NCI-H774 (cell line): ENCODE measurements at regions not wholly inside any gene's neighbourhood (a gene's known extent, or its start where the extent isn't known, plus 50 kb on each side); places are given as distances from the start of the nearest gene placed in this dataset.
"Not testable (repeated sequence)": the region's sequence is repeated elsewhere in the genome, so short reads cannot be mapped to it uniquely, and the experiment has no call there.

Experiments used
- DNase-seq: peaks from one replicate; lab custom pipeline; 2025; lab: John Stamatoyannopoulos, UW

- DNase-seq: no peak
These were observed 366.6 kb upstream of the RPS23 start for GRCh38 chr5:82644766-82645165.

GRCh38 chr5:82644229-82644628, 366.1 kb upstream of the RPS23 start:
- DNase-seq: no peak

- no peak for DNase-seq
These were observed 364.2 kb upstream of the RPS23 start for GRCh38 chr5:82642313-82642712.

GRCh38 chr5:82641331-82642003, 363.3 kb upstream of the RPS23 start:
- peak; percentile 88 for DNase-seq

- DNase-seq: no peak
These were observed 362.8 kb upstream of the RPS23 start for GRCh38 chr5:82640916-82641315.

- DNase-seq: no peak
These were observed 361.4 kb upstream of the RPS23 start for GRCh38 chr5:82639393-82640144.

- no peak for DNase-seq
These were observed 358.4 kb upstream of the RPS23 start for GRCh38 chr5:82636591-82636990.

DNA sequence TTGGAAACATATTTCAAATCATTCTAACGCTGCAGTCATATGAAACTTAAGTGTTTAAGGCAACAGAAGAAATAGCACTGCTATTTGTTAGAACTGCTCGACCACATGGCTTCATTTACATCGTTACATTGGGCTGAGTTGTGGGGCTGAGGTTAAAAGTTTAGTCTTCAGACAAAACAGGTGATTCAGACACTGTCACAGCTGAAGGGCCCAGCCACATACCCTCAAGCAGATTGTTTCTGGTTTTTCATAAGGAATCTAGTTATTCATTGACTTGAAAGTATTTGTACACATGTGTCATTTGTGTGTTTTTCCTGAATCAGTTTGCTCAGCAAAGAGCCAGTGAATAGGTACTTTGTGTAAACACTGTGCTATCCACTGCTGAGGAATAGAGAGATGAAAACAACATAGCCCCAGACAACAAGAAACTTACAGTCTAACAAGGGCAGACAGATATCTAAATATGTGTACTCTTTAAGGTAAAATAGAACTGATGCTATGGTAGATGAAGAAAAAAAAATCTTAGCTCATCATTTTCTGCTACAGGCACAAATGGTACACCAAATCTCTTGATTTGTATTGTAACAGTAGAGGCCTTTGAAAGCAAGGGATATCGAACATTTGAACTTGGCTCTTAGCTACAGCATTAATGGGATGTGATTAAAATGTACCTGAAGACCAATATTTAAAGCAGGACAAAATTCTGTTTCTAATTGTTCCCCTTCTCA, 357.6 kb upstream of the RPS23 start:
- peak; percentile 28 for DNase-seq

DNA sequence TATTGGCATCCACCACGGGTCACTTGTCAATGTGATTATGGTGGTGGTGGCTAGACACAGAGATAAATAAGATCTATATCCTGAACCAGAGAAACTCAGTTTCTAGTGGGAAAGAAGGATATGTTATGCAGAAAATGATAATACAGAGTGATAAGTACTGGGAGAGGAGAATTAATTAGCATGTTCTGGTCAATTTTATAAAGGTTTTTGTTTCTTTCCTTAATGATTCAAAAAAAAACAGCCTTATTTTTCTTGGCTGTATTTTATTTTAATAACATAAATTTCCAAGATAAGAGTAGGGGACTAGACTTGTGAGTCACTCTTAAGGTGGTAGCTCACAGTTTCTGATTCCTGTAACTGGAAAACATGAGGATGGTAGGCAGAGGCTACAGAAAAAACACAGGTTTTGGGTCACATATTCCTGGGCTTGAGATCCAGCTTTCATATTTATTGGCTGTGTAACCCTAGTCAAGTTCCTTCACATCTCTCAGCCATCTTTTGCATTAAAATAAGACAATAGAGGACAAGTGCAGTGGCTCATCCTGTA, 350.3 kb upstream of the RPS23 start:
- DNase-seq: no peak

GRCh38 chr5:82626905-82627591, 348.9 kb upstream of the RPS23 start:
- DNase-seq: not testable (repeated sequence)

- DNase-seq: not testable (repeated sequence)
These were observed 347.9 kb upstream of the RPS23 start for GRCh38 chr5:82626012-82626411.

- DNase-seq: no peak
These were observed 345.9 kb upstream of the RPS23 start for GRCh38 chr5:82624062-82624461.

DNA sequence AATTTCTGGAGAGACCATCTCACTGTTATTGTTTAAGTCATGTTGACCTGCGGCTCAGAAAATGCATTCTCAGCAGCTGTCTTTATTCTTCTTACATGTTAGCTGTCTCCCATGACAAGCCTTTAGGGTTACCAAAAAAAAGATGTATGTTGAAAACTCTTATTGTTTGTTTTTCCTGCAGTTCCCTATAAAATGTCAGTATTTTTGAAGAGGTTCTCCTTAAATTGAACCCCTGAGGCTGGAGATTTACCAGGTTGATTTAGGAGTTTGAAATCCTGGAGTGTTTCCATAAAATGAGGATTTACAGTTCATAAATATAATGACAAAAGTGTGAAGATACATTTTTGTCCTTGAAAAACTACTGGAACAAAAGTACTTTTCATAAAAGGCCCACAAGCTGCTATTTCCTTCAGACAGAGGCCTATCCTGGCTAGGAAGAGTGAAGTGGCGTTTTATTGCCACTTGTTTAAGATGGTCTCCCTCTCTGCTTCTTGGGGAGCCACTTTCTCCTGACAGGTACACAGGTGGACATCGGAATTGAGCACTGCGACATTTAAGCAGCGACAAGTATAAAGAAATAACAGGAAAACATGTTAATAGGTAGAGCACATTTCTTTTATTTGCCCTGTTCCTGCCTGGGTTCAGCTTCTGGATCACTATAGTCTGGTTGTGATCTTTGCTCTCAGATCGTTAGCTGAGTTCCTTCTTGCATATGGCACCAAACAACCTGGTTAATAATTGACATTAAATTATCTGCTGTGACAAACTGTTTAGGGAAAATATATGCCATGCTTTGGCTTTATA, 344.8 kb upstream of the RPS23 start:
- no peak for DNase-seq

DNA sequence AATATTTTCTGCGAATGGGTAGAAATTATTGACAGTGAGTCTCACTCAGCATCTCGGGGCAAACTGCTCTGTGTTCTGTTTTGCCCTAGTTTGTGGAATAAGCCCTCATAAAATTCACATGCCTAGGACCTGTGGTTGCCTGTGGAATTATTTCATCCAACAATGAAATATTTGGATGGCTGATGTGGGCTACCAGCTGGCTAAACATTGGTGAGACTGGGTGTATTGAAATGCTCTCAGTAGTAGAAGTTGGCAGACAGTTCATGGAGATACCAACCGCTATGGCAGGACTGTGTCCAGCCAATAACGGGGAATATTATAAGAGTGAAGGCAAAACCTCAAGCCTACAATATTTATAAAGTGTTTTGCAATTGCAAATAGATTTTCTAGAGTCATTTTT, 344.1 kb upstream of the RPS23 start:
- DNase-seq: no peak

GRCh38 chr5:82620957-82621600, 342.9 kb upstream of the RPS23 start:
- DNase-seq: no peak

DNA sequence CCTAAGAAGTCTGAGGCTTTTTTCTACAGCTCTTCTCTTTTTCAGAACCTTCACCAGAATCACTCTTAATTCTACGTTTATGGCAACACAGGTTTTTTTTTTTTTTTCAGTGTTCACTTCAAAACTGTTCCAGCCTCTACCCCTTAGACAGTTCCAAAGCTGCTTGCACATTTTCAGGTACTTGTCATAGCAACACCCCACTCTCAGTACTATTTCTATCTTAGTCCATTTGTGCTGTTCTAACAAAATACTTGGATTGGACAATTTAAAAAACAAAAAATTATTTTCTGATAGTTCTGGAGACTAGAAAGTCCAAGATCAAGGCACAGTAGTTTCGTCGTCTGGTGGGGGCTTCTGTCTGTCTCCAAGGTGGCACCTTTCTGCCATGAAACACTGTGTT, 340.9 kb upstream of the RPS23 start:
- no peak for DNase-seq

GRCh38 chr5:82614706-82615105, 336.6 kb upstream of the RPS23 start:
- no peak for DNase-seq

- no peak for DNase-seq
These were observed 335.7 kb upstream of the RPS23 start for GRCh38 chr5:82613891-82614290.

GRCh38 chr5:82610686-82611085, 332.5 kb upstream of the RPS23 start:
- no peak for DNase-seq

GRCh38 chr5:82605441-82605973, 327.4 kb upstream of the RPS23 start:
- no peak for DNase-seq
